HepG2 (cell line): ENCODE measurements at regions not wholly inside any gene's neighbourhood (a gene's known extent, or its start where the extent isn't known, plus 50 kb on each side); places are given as distances from the start of the nearest gene placed in this dataset.

ENCODE experiments used
- ATAC-seq: fragments of 200-7000 bp; cut with Tn5 transposase; 3 replicates; pipeline ENCODE4 v1.9.1; 2020; ENCODE audit warnings: mild to moderate bottlenecking, moderate library complexity
- BruUV-seq: library from RNA; stranded (reverse); fragments of 400-500 nt; replicated peaks from 2 replicates; lab custom pipeline; 2021; lab: Mats Ljungman, UMichigan
- CTCF ChIA-PET: fragments of 300-600 bp; formaldehyde crosslinking; extraction: SDS; loops from one replicate; lab custom pipeline; 2021; ENCODE audit warnings: low total read pairs, inconsistent platforms, low intra/inter-chr PET ratio; lab: Yijun Ruan, JAX
- POLR2A ChIA-PET: fragments of 350-600 bp; sonication (Branson Sonifier 250); formaldehyde crosslinking; loops from one replicate; lab custom pipeline; 2020; ENCODE audit warnings: antibody characterized with exemption, inconsistent platforms; lab: Yijun Ruan, JAX
- DNase-seq: peaks from one replicate; pipeline ENCODE4 v3.0.0-alpha.2; 2015; ENCODE audit warnings: low spot score
- FAIRE-seq: peaks from 3 replicates; lab custom pipeline; 2011; peaks lifted over from hg19 to GRCh38; lab: Jason Lieb, UNC
- H2AFZ ChIP-seq: one replicate; pipeline ENCODE4 v1.6.1; 2011; ENCODE audit warnings: low read length, inconsistent platforms
- H3K27ac ChIP-seq: fragments of 300-600 bp; 3 replicates; pipeline ENCODE4 v1.8.0; 2011; ENCODE audit warnings: mixed run types, mild to moderate bottlenecking, mixed read lengths, low read length, inconsistent platforms; ENCODE audit not compliant: insufficient read depth; ENCODE audit errors: extremely low read length
- H3K27me3 ChIP-seq, 2 experiments: fragments of 200-600 bp in 1 of 2; 2 replicates in 1 of 2; 3 replicates in 1 of 2; pipeline versions ENCODE4 v1.6.0 to v1.8.0; 2011; ENCODE audit warnings: low read length in 2 of 2, mild to moderate bottlenecking in 2 of 2, moderate library complexity in 2 of 2, inconsistent platforms in 1 of 2; ENCODE audit not compliant: insufficient read depth in 2 of 2, control insufficient read depth in 1 of 2
- H3K36me3 ChIP-seq, 2 experiments: fragments of 200-600 bp in 1 of 2; replicated peaks in 1 of 2; 2 replicates in 1 of 2; 3 replicates in 1 of 2; pipeline versions ENCODE4 v1.5.1 to v1.8.0; 2011; ENCODE audit warnings: low read length in 2 of 2, inconsistent platforms in 1 of 2; ENCODE audit not compliant: insufficient read depth in 2 of 2, control insufficient read depth in 1 of 2
- H3K4me1 ChIP-seq: 2 replicates; pipeline ENCODE4 v1.5.1; 2012; ENCODE audit warnings: low read length, inconsistent platforms; ENCODE audit not compliant: insufficient read depth
- H3K4me2 ChIP-seq: 2 replicates; pipeline ENCODE4 v1.6.0; 2011; ENCODE audit warnings: low read depth, low read length, inconsistent platforms
- H3K4me3 ChIP-seq, 3 experiments: fragments of 200-600 bp in 1 of 3; sonication (generic), shearing (Covaris generic) in 1 of 3; replicated peaks in 1 of 3; 2 replicates each; pipeline ENCODE4 v1.5.1; 2011 to 2016; ENCODE audit warnings: low read length in 3 of 3, inconsistent platforms in 2 of 3, low read depth in 2 of 3, mild to moderate bottlenecking in 2 of 3, control low read depth in 1 of 3, mixed read lengths in 1 of 3; ENCODE audit not compliant: insufficient read depth in 1 of 3
- H3K79me2 ChIP-seq: one replicate; pipeline ENCODE4 v1.6.1; 2011; ENCODE audit warnings: low read length, inconsistent platforms; ENCODE audit not compliant: insufficient read depth
- H3K9ac ChIP-seq: 2 replicates; pipeline ENCODE4 v1.6.0; 2011; ENCODE audit warnings: mild to moderate bottlenecking, low read depth, low read length, inconsistent platforms; ENCODE audit not compliant: insufficient read depth
- H3K9me3 ChIP-seq: 2 replicates; pipeline ENCODE4 v1.5.1; 2012; ENCODE audit warnings: mild to moderate bottlenecking, low read length
- H4K20me1 ChIP-seq: 2 replicates; pipeline ENCODE4 v1.6.0; 2011; ENCODE audit warnings: inconsistent platforms, mild to moderate bottlenecking, low read length, moderate library complexity; ENCODE audit not compliant: insufficient read depth
- EED ChIP-seq: sonication (generic); formaldehyde crosslinking; IDR thresholded peaks from 2 replicates; pipeline ENCODE4 v1.5.0; 2020; ENCODE audit warnings: mild to moderate bottlenecking, missing genetic modification reagents
- KLF11 ChIP-seq: IDR thresholded peaks from 2 replicates; pipeline ENCODE4 v1.6.1; 2016; ENCODE audit warnings: missing compliant biosample characterization
- MYC ChIP-seq: sonication (generic); formaldehyde crosslinking; IDR thresholded peaks from 2 replicates; pipeline ENCODE4 v1.9.0; 2021; ENCODE audit warnings: missing genetic modification reagents, borderline replicate concordance
- PCBP2 ChIP-seq: fragments of 200-400 bp; formaldehyde crosslinking; optimal IDR thresholded peaks from 2 replicates; pipeline ENCODE3; 2018; ENCODE audit warnings: low read length, low read depth; ENCODE audit not compliant: poor library complexity, severe bottlenecking
- RNF219 ChIP-seq: sonication (generic); formaldehyde crosslinking; IDR thresholded peaks from 2 replicates; pipeline ENCODE4 v1.5.0; 2020; ENCODE audit warnings: mild to moderate bottlenecking, missing genetic modification reagents
- SIN3B ChIP-seq: fragments of 150-350 bp; IDR thresholded peaks from 2 replicates; pipeline ENCODE4 v1.6.1; 2014; ENCODE audit warnings: low read length
- ZIK1 ChIP-seq: sonication (generic); formaldehyde crosslinking; IDR thresholded peaks from 2 replicates; pipeline ENCODE4 v1.5.0; 2020; ENCODE audit warnings: mild to moderate bottlenecking, low read depth, missing genetic modification reagents, borderline replicate concordance
- ZNF143 ChIP-seq: sonication (generic); formaldehyde crosslinking; IDR thresholded peaks from 2 replicates; pipeline ENCODE4 v1.4.0; 2020; ENCODE audit warnings: missing genetic modification reagents
- ZNF260 ChIP-seq: sonication (generic); formaldehyde crosslinking; IDR thresholded peaks from 2 replicates; pipeline ENCODE4 v1.4.0; 2020; ENCODE audit warnings: missing genetic modification reagents, low read depth, mild to moderate bottlenecking, borderline replicate concordance
- ZNF326 ChIP-seq: sonication (generic); formaldehyde crosslinking; IDR thresholded peaks from 2 replicates; pipeline ENCODE4 v1.4.0; 2020; ENCODE audit warnings: missing genetic modification reagents, borderline replicate concordance
- ZNF362 ChIP-seq: sonication (generic); formaldehyde crosslinking; IDR thresholded peaks from 2 replicates; pipeline ENCODE4 v1.4.0; 2020; ENCODE audit warnings: missing genetic modification reagents, mild to moderate bottlenecking, borderline replicate concordance
- ZNF496 ChIP-seq: sonication (generic); formaldehyde crosslinking; IDR thresholded peaks from 2 replicates; pipeline ENCODE4 v1.8.1; 2023; ENCODE audit warnings: mild to moderate bottlenecking, moderate library complexity, missing genetic modification reagents; ENCODE audit not compliant: insufficient replicate concordance
- ZNF800 ChIP-seq: sonication (generic); formaldehyde crosslinking; IDR thresholded peaks from 2 replicates; pipeline ENCODE4 v1.4.0; 2020; ENCODE audit warnings: missing genetic modification reagents
- WGBS: methylation state at CpG from one replicate; pipeline ENCODE4 v1.1.6; 2017; ENCODE audit warnings: low lambda C conversion rate; 5-methylcytosine and 5-hydroxymethylcytosine counted together
- in situ Hi-C: cut with HindIII; loops from 2 replicates; pipeline ENCODE4 v1.10.0; 2017; ENCODE audit warnings: low pct_unique_long_range_greater_than_20kb; ENCODE audit not compliant: extremely low pct_ligation_motif_present
- intact Hi-C: fragments of 100-400 bp; cut with micrococcal nuclease; formaldehyde crosslinking; loops from one replicate; pipeline ENCODE4 v1.10.0; 2022; ENCODE audit not compliant: unreplicated experiment
- TF ChIP-seq, protein P1 (sequence below): sonication (generic); formaldehyde crosslinking; IDR thresholded peaks from 2 replicates; pipeline ENCODE4 v1.5.0; 2020; ENCODE audit warnings: mild to moderate bottlenecking, missing genetic modification reagents
- TF ChIP-seq, protein P2 (sequence below): sonication (generic); formaldehyde crosslinking; IDR thresholded peaks from 2 replicates; pipeline ENCODE4 v1.4.0; 2020; ENCODE audit warnings: missing genetic modification reagents

DNA sequence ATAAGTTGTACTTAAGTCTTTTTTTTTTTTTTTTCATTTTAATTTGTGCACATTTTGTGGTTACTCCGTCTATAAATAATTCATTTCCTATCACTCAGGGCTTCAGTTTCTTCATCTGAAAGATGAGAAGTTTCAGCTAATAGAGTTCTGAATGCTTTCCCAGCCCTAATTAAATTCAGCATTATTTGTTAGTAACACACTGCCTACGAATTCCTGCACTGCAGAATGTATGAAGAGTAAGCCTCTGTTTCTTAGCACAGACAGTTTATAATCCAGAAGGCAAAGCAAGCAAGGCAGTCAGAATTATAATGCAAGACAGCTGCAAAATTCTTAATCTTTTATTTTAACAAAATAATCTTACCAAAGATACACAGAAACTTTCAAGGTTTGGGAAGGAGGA lies 138.0 kb upstream of the GHR start:
- Histone ChIP-seq H3K79me2 (no peaks in the 10 kb centered on the region), H3K36me3 (no peaks in the 10 kb centered on the region), H3K27ac (no peak overlapping the region), H2AFZ (no peak overlapping the region), H4K20me1 (no peaks in the 10 kb centered on the region), H3K4me1 (no peaks in the 10 kb centered on the region), H3K9ac (no peak overlapping the region), H3K4me3 (no peak overlapping the region), H3K27me3 (no peaks in the 10 kb centered on the region), H3K4me2 (no peak overlapping the region), H3K9me3 (no peaks in the 10 kb centered on the region)
- 2% methylated on average over 2 of the region's 2 CpGs for WGBS
- no peak for ATAC-seq
- POLR2A ChIA-PET = no interaction called here
- DNase-seq = no peak
- CTCF ChIA-PET = no interaction called here
- BruUV-seq = no TSS peak
- in situ Hi-C loops (no loop called here), intact Hi-C loops (no loop called here)
- TF ChIP-seq KLF11 (CRISPR knock-in tag) (no peak), EED (CRISPR knock-in tag) (no peak), RNF219 (CRISPR knock-in tag) (no peak), ZNF260 (CRISPR knock-in tag) (no peak), PCBP2 (no peak), ZNF362 (no peak), ZIK1 (no peak), SIN3B (no peak), ZNF326 (CRISPR knock-in tag) (no peak), MYC (CRISPR knock-in tag) (no peak), ZNF800 (CRISPR knock-in tag) (no peak), ZNF143 (CRISPR knock-in tag) (no peak), ZNF496 (CRISPR knock-in tag) (no peak)
- TF ChIP-seq, protein P1, sequence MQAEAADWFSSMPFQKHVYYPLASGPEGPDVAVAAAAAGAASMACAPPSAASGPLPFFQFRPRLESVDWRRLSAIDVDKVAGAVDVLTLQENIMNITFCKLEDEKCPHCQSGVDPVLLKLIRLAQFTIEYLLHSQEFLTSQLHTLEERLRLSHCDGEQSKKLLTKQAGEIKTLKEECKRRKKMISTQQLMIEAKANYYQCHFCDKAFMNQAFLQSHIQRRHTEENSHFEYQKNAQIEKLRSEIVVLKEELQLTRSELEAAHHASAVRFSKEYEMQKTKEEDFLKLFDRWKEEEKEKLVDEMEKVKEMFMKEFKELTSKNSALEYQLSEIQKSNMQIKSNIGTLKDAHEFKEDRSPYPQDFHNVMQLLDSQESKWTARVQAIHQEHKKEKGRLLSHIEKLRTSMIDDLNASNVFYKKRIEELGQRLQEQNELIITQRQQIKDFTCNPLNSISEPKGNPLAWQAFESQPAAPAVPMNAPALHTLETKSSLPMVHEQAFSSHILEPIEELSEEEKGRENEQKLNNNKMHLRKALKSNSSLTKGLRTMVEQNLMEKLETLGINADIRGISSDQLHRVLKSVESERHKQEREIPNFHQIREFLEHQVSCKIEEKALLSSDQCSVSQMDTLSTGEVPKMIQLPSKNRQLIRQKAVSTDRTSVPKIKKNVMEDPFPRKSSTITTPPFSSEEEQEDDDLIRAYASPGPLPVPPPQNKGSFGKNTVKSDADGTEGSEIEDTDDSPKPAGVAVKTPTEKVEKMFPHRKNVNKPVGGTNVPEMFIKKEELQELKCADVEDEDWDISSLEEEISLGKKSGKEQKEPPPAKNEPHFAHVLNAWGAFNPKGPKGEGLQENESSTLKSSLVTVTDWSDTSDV (CRISPR knock-in tag) = no peak
- TF ChIP-seq, protein P2, sequence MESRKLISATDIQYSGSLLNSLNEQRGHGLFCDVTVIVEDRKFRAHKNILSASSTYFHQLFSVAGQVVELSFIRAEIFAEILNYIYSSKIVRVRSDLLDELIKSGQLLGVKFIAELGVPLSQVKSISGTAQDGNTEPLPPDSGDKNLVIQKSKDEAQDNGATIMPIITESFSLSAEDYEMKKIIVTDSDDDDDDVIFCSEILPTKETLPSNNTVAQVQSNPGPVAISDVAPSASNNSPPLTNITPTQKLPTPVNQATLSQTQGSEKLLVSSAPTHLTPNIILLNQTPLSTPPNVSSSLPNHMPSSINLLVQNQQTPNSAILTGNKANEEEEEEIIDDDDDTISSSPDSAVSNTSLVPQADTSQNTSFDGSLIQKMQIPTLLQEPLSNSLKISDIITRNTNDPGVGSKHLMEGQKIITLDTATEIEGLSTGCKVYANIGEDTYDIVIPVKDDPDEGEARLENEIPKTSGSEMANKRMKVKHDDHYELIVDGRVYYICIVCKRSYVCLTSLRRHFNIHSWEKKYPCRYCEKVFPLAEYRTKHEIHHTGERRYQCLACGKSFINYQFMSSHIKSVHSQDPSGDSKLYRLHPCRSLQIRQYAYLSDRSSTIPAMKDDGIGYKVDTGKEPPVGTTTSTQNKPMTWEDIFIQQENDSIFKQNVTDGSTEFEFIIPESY (CRISPR knock-in tag) = no peak
- FAIRE-seq = no peak
